GM23338 (cell line): ENCODE measurements at regions not wholly inside any gene's neighbourhood (a gene's known extent, or its start where the extent isn't known, plus 50 kb on each side); places are given as distances from the start of the nearest gene placed in this dataset.

Source experiments
- EZH2 ChIP-seq: fragments of 200-600 bp; sonication (generic); IDR thresholded peaks from one replicate; pipeline ENCODE4 v1.8.0; 2017; ENCODE audit warnings: antibody characterized with exemption, mild to moderate bottlenecking, low read depth; ENCODE audit not compliant: unreplicated experiment
- TF ChIP-seq, protein P1 (sequence below): IDR thresholded peaks from one replicate; pipeline ENCODE4 v1.6.1; 2018; ENCODE audit warnings: antibody characterized with exemption; ENCODE audit not compliant: unreplicated experiment

GRCh38 chr5:82816926-82817325 lies 260.3 kb downstream of the TMEM167A start:
- TF ChIP-seq, protein P1, sequence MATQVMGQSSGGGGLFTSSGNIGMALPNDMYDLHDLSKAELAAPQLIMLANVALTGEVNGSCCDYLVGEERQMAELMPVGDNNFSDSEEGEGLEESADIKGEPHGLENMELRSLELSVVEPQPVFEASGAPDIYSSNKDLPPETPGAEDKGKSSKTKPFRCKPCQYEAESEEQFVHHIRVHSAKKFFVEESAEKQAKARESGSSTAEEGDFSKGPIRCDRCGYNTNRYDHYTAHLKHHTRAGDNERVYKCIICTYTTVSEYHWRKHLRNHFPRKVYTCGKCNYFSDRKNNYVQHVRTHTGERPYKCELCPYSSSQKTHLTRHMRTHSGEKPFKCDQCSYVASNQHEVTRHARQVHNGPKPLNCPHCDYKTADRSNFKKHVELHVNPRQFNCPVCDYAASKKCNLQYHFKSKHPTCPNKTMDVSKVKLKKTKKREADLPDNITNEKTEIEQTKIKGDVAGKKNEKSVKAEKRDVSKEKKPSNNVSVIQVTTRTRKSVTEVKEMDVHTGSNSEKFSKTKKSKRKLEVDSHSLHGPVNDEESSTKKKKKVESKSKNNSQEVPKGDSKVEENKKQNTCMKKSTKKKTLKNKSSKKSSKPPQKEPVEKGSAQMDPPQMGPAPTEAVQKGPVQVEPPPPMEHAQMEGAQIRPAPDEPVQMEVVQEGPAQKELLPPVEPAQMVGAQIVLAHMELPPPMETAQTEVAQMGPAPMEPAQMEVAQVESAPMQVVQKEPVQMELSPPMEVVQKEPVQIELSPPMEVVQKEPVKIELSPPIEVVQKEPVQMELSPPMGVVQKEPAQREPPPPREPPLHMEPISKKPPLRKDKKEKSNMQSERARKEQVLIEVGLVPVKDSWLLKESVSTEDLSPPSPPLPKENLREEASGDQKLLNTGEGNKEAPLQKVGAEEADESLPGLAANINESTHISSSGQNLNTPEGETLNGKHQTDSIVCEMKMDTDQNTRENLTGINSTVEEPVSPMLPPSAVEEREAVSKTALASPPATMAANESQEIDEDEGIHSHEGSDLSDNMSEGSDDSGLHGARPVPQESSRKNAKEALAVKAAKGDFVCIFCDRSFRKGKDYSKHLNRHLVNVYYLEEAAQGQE = no peak
- no peak for TF ChIP-seq EZH2
